GM23248 (cell line): ENCODE measurements at regions not wholly inside any gene's neighbourhood (a gene's known extent, or its start where the extent isn't known, plus 50 kb on each side); places are given as distances from the start of the nearest gene placed in this dataset.

Experiments used
- EZH2 ChIP-seq: fragments of 200-600 bp; sonication (generic); IDR thresholded peaks from 2 replicates; pipeline ENCODE4 v1.6.1; 2018; ENCODE audit warnings: antibody characterized with exemption, mild to moderate bottlenecking; ENCODE audit not compliant: insufficient read depth, poor library complexity, severe bottlenecking
- EZH2phosphoT487 ChIP-seq: fragments of 200-600 bp; sonication (generic); IDR thresholded peaks from 2 replicates; pipeline ENCODE4 v1.6.1; 2018; ENCODE audit warnings: antibody characterized with exemption, moderate library complexity, mild to moderate bottlenecking, low read depth; ENCODE audit not compliant: insufficient read depth

DNA sequence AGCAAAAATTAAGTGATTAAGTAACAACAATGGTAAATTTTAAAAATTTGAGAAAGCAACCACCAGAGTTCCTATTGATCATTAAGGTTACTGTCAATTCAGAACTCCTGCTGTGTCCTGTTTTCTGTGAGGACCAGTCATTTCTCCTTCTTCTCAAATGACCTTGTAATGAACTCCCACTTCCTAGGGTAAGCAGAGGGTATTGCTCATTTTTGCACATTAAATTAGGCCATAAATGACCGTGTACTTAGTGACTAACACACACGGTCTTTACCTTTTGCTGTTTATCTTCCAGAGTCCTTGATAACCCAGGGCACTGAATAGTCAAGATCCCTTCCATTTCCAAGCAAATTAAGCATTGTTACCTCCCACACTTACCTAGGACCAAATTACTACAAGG, 227.5 kb upstream of the LYPLAL1 start:
- TF ChIP-seq EZH2 (no peak), EZH2phosphoT487 (no peak)
